ENCODE measurements at regions not wholly inside any gene's neighbourhood (a gene's known extent, or its start where the extent isn't known, plus 50 kb on each side); places are given as distances from the start of the nearest gene placed in this dataset.

DNA sequence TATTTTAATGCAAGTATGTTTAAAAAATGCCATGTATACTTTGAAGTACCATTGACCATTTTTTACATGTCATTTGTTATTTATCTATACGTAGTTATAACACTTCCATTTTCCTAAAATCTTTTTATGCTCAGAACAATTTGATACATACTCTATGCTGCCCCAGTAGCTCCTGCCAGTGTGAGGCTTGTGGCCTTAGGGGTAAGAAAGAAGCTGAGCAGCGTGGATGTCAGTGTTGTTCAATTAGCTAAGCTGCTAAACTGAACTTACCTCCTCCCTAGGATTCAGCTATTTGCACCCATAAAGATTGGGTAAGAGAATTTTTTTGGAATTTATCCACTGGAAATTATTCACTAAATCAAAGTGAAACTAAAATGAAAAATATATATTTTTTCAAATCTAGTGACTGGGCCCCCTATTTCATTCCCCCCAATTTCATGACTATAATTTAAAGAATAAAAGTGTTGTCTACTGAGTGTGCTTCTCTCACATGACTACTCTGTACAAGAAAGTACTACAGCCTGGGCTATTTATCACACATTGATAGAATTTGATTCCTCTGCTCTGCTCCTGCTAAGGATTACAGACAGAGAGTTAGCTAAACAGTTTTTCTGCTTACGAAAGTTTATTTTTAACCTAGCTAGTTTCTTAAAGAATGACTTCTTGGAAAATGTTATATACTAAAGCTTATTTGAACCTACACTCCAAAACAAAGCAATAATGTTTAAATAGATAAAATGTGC lies 1030.3 kb upstream of the ADGRL4 start:
- Histone ChIP-seq H3K36me3 (ENCODE audit: control insufficient read depth, insufficient read depth, low read length) (no peaks in the 10 kb centered on the region), H3K4me3 (ENCODE audit: low read depth, low read length) (no peak overlapping the region), H3K27me3 (ENCODE audit: control insufficient read depth, insufficient read depth, low read length) (no peaks in the 10 kb centered on the region), H3K4me1 (ENCODE audit: control insufficient read depth, insufficient read depth, low read length, poor library complexity, severe bottlenecking) (no peaks in the 10 kb centered on the region), H3K9me3 (ENCODE audit: control insufficient read depth in 2 of 2, low read length in 2 of 2) (no peaks in the 10 kb centered on the region), H3K27ac (ENCODE audit: insufficient read depth, low read length, poor library complexity, severe bottlenecking) (no peak overlapping the region)
- ATAC-seq (ENCODE audit: low read depth in 2 of 2) (no peak), DNase-seq (no peak)
- Mint-ChIP-seq H3K27ac (no peak overlapping the region), H3K4me1 (no peaks in the 10 kb centered on the region), H3K36me3 (no peaks in the 10 kb centered on the region), H3K4me3 (peak overlapping the region in 1 of 4 donors; percentile 51), H3K9me3 (peaks cover 3 to 22% (median 9%) of the 10 kb centered on the region in 7 donors), H3K27me3 (no peaks in the 10 kb centered on the region)

GRCh38 chr1:80023358-80023757 lies 1016.8 kb upstream of the ADGRL4 start:
- no peak overlapping the region for H3K27ac Mint-ChIP-seq
- no peak overlapping the region for H3K4me3 ChIP-seq (ENCODE audit: low read depth, low read length)
- no peak for DNase-seq
- no peaks in the 10 kb centered on the region for H3K27me3 Mint-ChIP-seq
- no peak overlapping the region for H3K27ac ChIP-seq (ENCODE audit: insufficient read depth, low read length, poor library complexity, severe bottlenecking)
- H3K4me1 Mint-ChIP-seq, result no peaks in the 10 kb centered on the region
- H3K36me3 ChIP-seq (ENCODE audit: control insufficient read depth, insufficient read depth, low read length), result no peaks in the 10 kb centered on the region
- H3K4me1 ChIP-seq (ENCODE audit: control insufficient read depth, insufficient read depth, low read length, poor library complexity, severe bottlenecking), result no peaks in the 10 kb centered on the region
- H3K9me3 Mint-ChIP-seq, result peaks cover 0 to 14% (median 6%) of the 10 kb centered on the region in 7 donors
- no peak overlapping the region for H3K4me3 Mint-ChIP-seq
- no peaks in the 10 kb centered on the region for H3K36me3 Mint-ChIP-seq
- ATAC-seq (ENCODE audit: low read depth in 2 of 2), result no peak
- no peaks in the 10 kb centered on the region for H3K27me3 ChIP-seq (ENCODE audit: control insufficient read depth, insufficient read depth, low read length)
- peaks cover 0 to 7% of the 10 kb centered on the region in 2 experiments for H3K9me3 ChIP-seq (ENCODE audit: control insufficient read depth in 2 of 2, low read length in 2 of 2)

GRCh38 chr1:80021891-80022290 lies 1015.4 kb upstream of the ADGRL4 start:
- DNase-seq (no peak), ATAC-seq (ENCODE audit: low read depth in 2 of 2) (no peak)
- peaks cover 0 to 11% (median 6%) of the 10 kb centered on the region in 7 donors for H3K9me3 Mint-ChIP-seq
- H3K4me3 ChIP-seq (ENCODE audit: low read depth, low read length), result no peak overlapping the region
- H3K4me1 Mint-ChIP-seq, result no peaks in the 10 kb centered on the region
- no peaks in the 10 kb centered on the region for H3K36me3 Mint-ChIP-seq
- H3K27ac ChIP-seq (ENCODE audit: insufficient read depth, low read length, poor library complexity, severe bottlenecking), result no peak overlapping the region
- H3K4me1 ChIP-seq (ENCODE audit: control insufficient read depth, insufficient read depth, low read length, poor library complexity, severe bottlenecking), result no peaks in the 10 kb centered on the region
- no peaks in the 10 kb centered on the region for H3K36me3 ChIP-seq (ENCODE audit: control insufficient read depth, insufficient read depth, low read length)
- H3K27me3 Mint-ChIP-seq, result no peaks in the 10 kb centered on the region
- H3K27ac Mint-ChIP-seq, result no peak overlapping the region
- H3K9me3 ChIP-seq (ENCODE audit: control insufficient read depth in 2 of 2, low read length in 2 of 2), result no peaks in the 10 kb centered on the region
- no peak overlapping the region for H3K4me3 Mint-ChIP-seq
- H3K27me3 ChIP-seq (ENCODE audit: control insufficient read depth, insufficient read depth, low read length), result no peaks in the 10 kb centered on the region

DNA sequence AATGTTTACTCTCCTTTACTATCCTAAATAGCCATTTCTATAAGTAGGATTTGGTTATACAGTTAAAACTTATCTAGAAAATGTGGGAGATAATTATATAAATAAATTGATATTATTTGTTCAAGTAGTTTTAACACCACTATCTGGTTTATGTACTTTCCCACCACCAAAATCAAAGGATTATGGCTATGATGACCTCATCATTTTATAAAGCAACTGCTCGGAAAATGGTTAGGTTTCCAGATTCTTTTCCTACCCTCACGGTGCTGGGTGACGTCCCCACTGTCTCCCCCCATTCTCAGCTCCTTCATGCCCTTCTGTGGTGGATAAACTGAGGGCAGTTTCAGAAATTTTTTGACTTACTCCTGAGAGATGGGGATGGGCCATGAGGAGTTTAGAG lies 1011.8 kb upstream of the ADGRL4 start:
- no peak for DNase-seq
- Histone ChIP-seq H3K4me1 (ENCODE audit: control insufficient read depth, insufficient read depth, low read length, poor library complexity, severe bottlenecking) (no peaks in the 10 kb centered on the region), H3K36me3 (ENCODE audit: control insufficient read depth, insufficient read depth, low read length) (no peaks in the 10 kb centered on the region), H3K27me3 (ENCODE audit: control insufficient read depth, insufficient read depth, low read length) (no peaks in the 10 kb centered on the region), H3K27ac (ENCODE audit: insufficient read depth, low read length, poor library complexity, severe bottlenecking) (no peak overlapping the region), H3K9me3 (ENCODE audit: control insufficient read depth in 2 of 2, low read length in 2 of 2) (peaks cover 0 to 4% of the 10 kb centered on the region in 2 experiments), H3K4me3 (ENCODE audit: low read depth, low read length) (no peak overlapping the region)
- Mint-ChIP-seq H3K27me3 (no peaks in the 10 kb centered on the region), H3K36me3 (no peaks in the 10 kb centered on the region), H3K4me3 (no peak overlapping the region), H3K27ac (no peak overlapping the region), H3K9me3 (peaks cover 0 to 8% (median 3%) of the 10 kb centered on the region in 7 donors), H3K4me1 (no peaks in the 10 kb centered on the region)
- ATAC-seq (ENCODE audit: low read depth in 2 of 2), result no peak

DNA sequence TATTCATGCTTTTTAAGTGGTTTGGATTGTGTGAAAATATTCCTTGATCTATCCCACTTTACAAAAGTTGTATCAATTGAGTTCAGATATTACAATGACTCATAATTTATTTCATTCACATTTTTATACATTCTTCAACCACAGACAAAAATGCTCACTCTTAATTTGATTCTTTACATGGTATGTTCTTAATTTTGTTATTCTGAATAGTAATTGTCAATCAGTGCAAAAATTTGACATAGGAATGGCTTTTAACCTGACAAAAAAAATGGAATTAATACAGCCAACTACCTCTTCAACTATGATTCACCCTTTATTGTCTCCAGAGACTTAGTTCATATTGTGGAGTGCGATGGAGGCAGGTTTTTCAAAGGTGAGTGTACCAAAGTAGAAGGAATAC lies 1002.4 kb upstream of the ADGRL4 start:
- no peak overlapping the region for H3K27ac ChIP-seq (ENCODE audit: insufficient read depth, low read length, poor library complexity, severe bottlenecking)
- no peaks in the 10 kb centered on the region for H3K27me3 Mint-ChIP-seq
- no peak for DNase-seq
- H3K36me3 Mint-ChIP-seq, result no peaks in the 10 kb centered on the region
- no peaks in the 10 kb centered on the region for H3K4me1 Mint-ChIP-seq
- peaks cover 0 to 4% (median 0%) of the 10 kb centered on the region in 7 donors for H3K9me3 Mint-ChIP-seq
- H3K4me3 ChIP-seq (ENCODE audit: low read depth, low read length), result no peak overlapping the region
- no peaks in the 10 kb centered on the region for H3K4me1 ChIP-seq (ENCODE audit: control insufficient read depth, insufficient read depth, low read length, poor library complexity, severe bottlenecking)
- no peak overlapping the region for H3K27ac Mint-ChIP-seq
- no peak for ATAC-seq (ENCODE audit: low read depth in 2 of 2)
- no peaks in the 10 kb centered on the region for H3K27me3 ChIP-seq (ENCODE audit: control insufficient read depth, insufficient read depth, low read length)
- no peak overlapping the region for H3K4me3 Mint-ChIP-seq
- no peaks in the 10 kb centered on the region for H3K36me3 ChIP-seq (ENCODE audit: control insufficient read depth, insufficient read depth, low read length)
- no peaks in the 10 kb centered on the region for H3K9me3 ChIP-seq (ENCODE audit: control insufficient read depth in 2 of 2, low read length in 2 of 2)

GRCh38 chr1:80003250-80003649 lies 996.7 kb upstream of the ADGRL4 start:
- no peaks in the 10 kb centered on the region for H3K36me3 Mint-ChIP-seq
- H3K9me3 ChIP-seq (ENCODE audit: control insufficient read depth in 2 of 2, low read length in 2 of 2), result no peaks in the 10 kb centered on the region
- H3K9me3 Mint-ChIP-seq, result peaks cover 6 to 15% (median 8%) of the 10 kb centered on the region in 7 donors
- no peak overlapping the region for H3K27ac ChIP-seq (ENCODE audit: insufficient read depth, low read length, poor library complexity, severe bottlenecking)
- H3K4me1 Mint-ChIP-seq, result no peaks in the 10 kb centered on the region
- no peak for ATAC-seq (ENCODE audit: low read depth in 2 of 2)
- H3K27ac Mint-ChIP-seq, result no peak overlapping the region
- no peaks in the 10 kb centered on the region for H3K36me3 ChIP-seq (ENCODE audit: control insufficient read depth, insufficient read depth, low read length)
- H3K4me1 ChIP-seq (ENCODE audit: control insufficient read depth, insufficient read depth, low read length, poor library complexity, severe bottlenecking), result no peaks in the 10 kb centered on the region
- H3K27me3 ChIP-seq (ENCODE audit: control insufficient read depth, insufficient read depth, low read length), result no peaks in the 10 kb centered on the region
- H3K4me3 Mint-ChIP-seq, result no peak overlapping the region
- no peak overlapping the region for H3K4me3 ChIP-seq (ENCODE audit: low read depth, low read length)
- no peak for DNase-seq
- no peaks in the 10 kb centered on the region for H3K27me3 Mint-ChIP-seq

DNA sequence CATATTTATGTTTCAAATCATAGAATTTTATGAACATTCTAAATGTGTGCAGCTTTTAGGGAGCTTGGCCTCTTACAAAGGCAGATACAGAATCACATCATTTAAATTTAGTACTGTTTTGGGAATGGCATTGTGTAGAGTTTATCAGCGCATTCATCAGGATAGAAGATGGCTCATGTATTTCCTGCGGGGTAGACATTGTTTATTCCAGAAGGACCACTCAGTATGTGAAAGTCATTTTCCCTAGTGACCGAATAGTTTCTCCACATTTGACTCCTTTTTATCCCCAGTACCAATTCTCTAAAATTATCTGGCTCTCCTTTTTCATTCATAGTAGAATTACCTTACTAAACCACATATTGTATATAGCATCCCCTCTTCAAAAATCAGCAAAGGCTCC lies 981.9 kb upstream of the ADGRL4 start:
- Mint-ChIP-seq H3K27me3 (no peaks in the 10 kb centered on the region), H3K9me3 (peaks cover 2 to 11% (median 5%) of the 10 kb centered on the region in 7 donors), H3K27ac (no peak overlapping the region), H3K4me3 (no peak overlapping the region), H3K4me1 (no peaks in the 10 kb centered on the region), H3K36me3 (no peaks in the 10 kb centered on the region)
- H3K4me3 ChIP-seq (ENCODE audit: low read depth, low read length), result no peak overlapping the region
- no peaks in the 10 kb centered on the region for H3K4me1 ChIP-seq (ENCODE audit: control insufficient read depth, insufficient read depth, low read length, poor library complexity, severe bottlenecking)
- no peaks in the 10 kb centered on the region for H3K27me3 ChIP-seq (ENCODE audit: control insufficient read depth, insufficient read depth, low read length)
- DNase-seq (no peak), ATAC-seq (ENCODE audit: low read depth in 2 of 2) (no peak)
- no peak overlapping the region for H3K27ac ChIP-seq (ENCODE audit: insufficient read depth, low read length, poor library complexity, severe bottlenecking)
- H3K9me3 ChIP-seq (ENCODE audit: control insufficient read depth in 2 of 2, low read length in 2 of 2), result peaks cover 0 to 5% of the 10 kb centered on the region in 2 experiments
- no peaks in the 10 kb centered on the region for H3K36me3 ChIP-seq (ENCODE audit: control insufficient read depth, insufficient read depth, low read length)

GRCh38 chr1:79982211-79982610 lies 975.7 kb upstream of the ADGRL4 start:
- Histone ChIP-seq H3K9me3 (ENCODE audit: control insufficient read depth in 2 of 2, low read length in 2 of 2) (peaks cover 0 to 5% of the 10 kb centered on the region in 2 experiments), H3K4me3 (ENCODE audit: low read depth, low read length) (no peak overlapping the region), H3K36me3 (ENCODE audit: control insufficient read depth, insufficient read depth, low read length) (no peaks in the 10 kb centered on the region), H3K4me1 (ENCODE audit: control insufficient read depth, insufficient read depth, low read length, poor library complexity, severe bottlenecking) (no peaks in the 10 kb centered on the region), H3K27me3 (ENCODE audit: control insufficient read depth, insufficient read depth, low read length) (no peaks in the 10 kb centered on the region), H3K27ac (ENCODE audit: insufficient read depth, low read length, poor library complexity, severe bottlenecking) (no peak overlapping the region)
- no peak for ATAC-seq (ENCODE audit: low read depth in 2 of 2)
- H3K4me1 Mint-ChIP-seq, result no peaks in the 10 kb centered on the region
- no peaks in the 10 kb centered on the region for H3K36me3 Mint-ChIP-seq
- DNase-seq, result no peak
- H3K4me3 Mint-ChIP-seq, result no peak overlapping the region
- no peaks in the 10 kb centered on the region for H3K27me3 Mint-ChIP-seq
- H3K27ac Mint-ChIP-seq, result no peak overlapping the region
- peaks cover 1 to 15% (median 7%) of the 10 kb centered on the region in 7 donors for H3K9me3 Mint-ChIP-seq
